ENCODE measurements at regions not wholly inside any gene's neighbourhood (a gene's known extent, or its start where the extent isn't known, plus 50 kb on each side); places are given as distances from the start of the nearest gene placed in this dataset.

GRCh38 chr12:123100882-123101281 is 50.0 kb downstream of the PITPNM2 start:
- peaks cover 2% of the 10 kb centered on the region for H3K36me3 ChIP-seq (ENCODE audit: control insufficient read depth, insufficient read depth, low read length)
- WGBS (ENCODE audit: insufficient coverage, low lambda C conversion rate) = no CpG with 5 or more reads among the region's 3 CpGs
- H3K4me1 ChIP-seq (ENCODE audit: control insufficient read depth, insufficient read depth, low read length) = no peaks in the 10 kb centered on the region
- H3K4me3 ChIP-seq (ENCODE audit: low read length) = no peak overlapping the region
- H3K9me3 ChIP-seq (ENCODE audit: control insufficient read depth, low read depth, low read length) = no peaks in the 10 kb centered on the region
- no peak for DNase-seq
- H3K27ac ChIP-seq (ENCODE audit: low read length) = no peak overlapping the region
- no peaks in the 10 kb centered on the region for H3K27me3 ChIP-seq (ENCODE audit: control insufficient read depth, insufficient read depth, low read length)

GRCh38 chr12:123100450-123100849 is 50.4 kb downstream of the PITPNM2 start:
- 100% methylated on average over 1 of the region's 9 CpGs for WGBS (ENCODE audit: insufficient coverage, low lambda C conversion rate)
- H3K9me3 ChIP-seq (ENCODE audit: control insufficient read depth, low read depth, low read length) = no peaks in the 10 kb centered on the region
- H3K27ac ChIP-seq (ENCODE audit: low read length) = no peak overlapping the region
- no peak overlapping the region for H3K4me3 ChIP-seq (ENCODE audit: low read length)
- DNase-seq = no peak
- peaks cover 2% of the 10 kb centered on the region for H3K36me3 ChIP-seq (ENCODE audit: control insufficient read depth, insufficient read depth, low read length)
- no peaks in the 10 kb centered on the region for H3K4me1 ChIP-seq (ENCODE audit: control insufficient read depth, insufficient read depth, low read length)
- H3K27me3 ChIP-seq (ENCODE audit: control insufficient read depth, insufficient read depth, low read length) = no peaks in the 10 kb centered on the region

- H3K4me3 ChIP-seq (ENCODE audit: low read length) = no peak overlapping the region
- H3K27me3 ChIP-seq (ENCODE audit: control insufficient read depth, insufficient read depth, low read length) = no peaks in the 10 kb centered on the region
- no peak overlapping the region for H3K27ac ChIP-seq (ENCODE audit: low read length)
- no peak for DNase-seq
- H3K4me1 ChIP-seq (ENCODE audit: control insufficient read depth, insufficient read depth, low read length) = peaks cover 4% of the 10 kb centered on the region
- no CpG with 5 or more reads among the region's 5 CpGs for WGBS (ENCODE audit: insufficient coverage, low lambda C conversion rate)
- H3K36me3 ChIP-seq (ENCODE audit: control insufficient read depth, insufficient read depth, low read length) = no peaks in the 10 kb centered on the region
- H3K9me3 ChIP-seq (ENCODE audit: control insufficient read depth, low read depth, low read length) = no peaks in the 10 kb centered on the region
Measured at GRCh38 chr12:123099560-123100192, 51.2 kb downstream of the PITPNM2 start.

- H3K4me1 ChIP-seq (ENCODE audit: control insufficient read depth, insufficient read depth, low read length) = peaks cover 4% of the 10 kb centered on the region
- H3K27me3 ChIP-seq (ENCODE audit: control insufficient read depth, insufficient read depth, low read length) = no peaks in the 10 kb centered on the region
- no peaks in the 10 kb centered on the region for H3K9me3 ChIP-seq (ENCODE audit: control insufficient read depth, low read depth, low read length)
- no peak overlapping the region for H3K4me3 ChIP-seq (ENCODE audit: low read length)
- no peak for DNase-seq
- no peak overlapping the region for H3K27ac ChIP-seq (ENCODE audit: low read length)
- no CpG with 5 or more reads among the region's 2 CpGs for WGBS (ENCODE audit: insufficient coverage, low lambda C conversion rate)
- no peaks in the 10 kb centered on the region for H3K36me3 ChIP-seq (ENCODE audit: control insufficient read depth, insufficient read depth, low read length)
Measured at GRCh38 chr12:123098780-123099179, 52.1 kb downstream of the PITPNM2 start.

- no CpG with 5 or more reads among the region's 12 CpGs for WGBS (ENCODE audit: insufficient coverage, low lambda C conversion rate)
- H3K4me1 ChIP-seq (ENCODE audit: control insufficient read depth, insufficient read depth, low read length) = peaks cover 4% of the 10 kb centered on the region
- H3K4me3 ChIP-seq (ENCODE audit: low read length) = no peak overlapping the region
- no peaks in the 10 kb centered on the region for H3K9me3 ChIP-seq (ENCODE audit: control insufficient read depth, low read depth, low read length)
- no peaks in the 10 kb centered on the region for H3K36me3 ChIP-seq (ENCODE audit: control insufficient read depth, insufficient read depth, low read length)
- no peaks in the 10 kb centered on the region for H3K27me3 ChIP-seq (ENCODE audit: control insufficient read depth, insufficient read depth, low read length)
- DNase-seq = no peak
- no peak overlapping the region for H3K27ac ChIP-seq (ENCODE audit: low read length)
Measured at GRCh38 chr12:123097561-123098084, 53.3 kb downstream of the PITPNM2 start.

GRCh38 chr12:123096741-123097140 is 54.1 kb downstream of the PITPNM2 start:
- Histone ChIP-seq H3K4me3 (ENCODE audit: low read length) (no peak overlapping the region), H3K9me3 (ENCODE audit: control insufficient read depth, low read depth, low read length) (no peaks in the 10 kb centered on the region), H3K4me1 (ENCODE audit: control insufficient read depth, insufficient read depth, low read length) (peaks cover 4% of the 10 kb centered on the region), H3K36me3 (ENCODE audit: control insufficient read depth, insufficient read depth, low read length) (no peaks in the 10 kb centered on the region), H3K27me3 (ENCODE audit: control insufficient read depth, insufficient read depth, low read length) (no peaks in the 10 kb centered on the region), H3K27ac (ENCODE audit: low read length) (no peak overlapping the region)
- no peak for DNase-seq
- WGBS (ENCODE audit: insufficient coverage, low lambda C conversion rate) = 100% methylated on average over 3 of the region's 5 CpGs

GRCh38 chr12:123096182-123096581 is 54.7 kb downstream of the PITPNM2 start:
- Histone ChIP-seq H3K4me3 (ENCODE audit: low read length) (no peak overlapping the region), H3K27me3 (ENCODE audit: control insufficient read depth, insufficient read depth, low read length) (no peaks in the 10 kb centered on the region), H3K4me1 (ENCODE audit: control insufficient read depth, insufficient read depth, low read length) (peaks cover 4% of the 10 kb centered on the region), H3K27ac (ENCODE audit: low read length) (no peak overlapping the region), H3K36me3 (ENCODE audit: control insufficient read depth, insufficient read depth, low read length) (no peaks in the 10 kb centered on the region), H3K9me3 (ENCODE audit: control insufficient read depth, low read depth, low read length) (no peaks in the 10 kb centered on the region)
- no peak for DNase-seq
- WGBS (ENCODE audit: insufficient coverage, low lambda C conversion rate) = 100% methylated on average over 1 of the region's 8 CpGs

- 100% methylated on average over 2 of the region's 25 CpGs for WGBS (ENCODE audit: insufficient coverage, low lambda C conversion rate)
- Histone ChIP-seq H3K4me1 (ENCODE audit: control insufficient read depth, insufficient read depth, low read length) (peaks cover 4% of the 10 kb centered on the region), H3K36me3 (ENCODE audit: control insufficient read depth, insufficient read depth, low read length) (no peaks in the 10 kb centered on the region), H3K9me3 (ENCODE audit: control insufficient read depth, low read depth, low read length) (no peaks in the 10 kb centered on the region), H3K4me3 (ENCODE audit: low read length) (no peak overlapping the region), H3K27me3 (ENCODE audit: control insufficient read depth, insufficient read depth, low read length) (no peaks in the 10 kb centered on the region), H3K27ac (ENCODE audit: low read length) (no peak overlapping the region)
- no peak for DNase-seq
Measured at GRCh38 chr12:123095078-123095881, 55.6 kb downstream of the PITPNM2 start.

GRCh38 chr12:123094349-123095077 is 56.4 kb downstream of the PITPNM2 start:
- Histone ChIP-seq H3K27ac (ENCODE audit: low read length) (no peak overlapping the region), H3K4me3 (ENCODE audit: low read length) (no peak overlapping the region), H3K4me1 (ENCODE audit: control insufficient read depth, insufficient read depth, low read length) (peaks cover 4% of the 10 kb centered on the region), H3K9me3 (ENCODE audit: control insufficient read depth, low read depth, low read length) (no peaks in the 10 kb centered on the region), H3K27me3 (ENCODE audit: control insufficient read depth, insufficient read depth, low read length) (no peaks in the 10 kb centered on the region), H3K36me3 (ENCODE audit: control insufficient read depth, insufficient read depth, low read length) (no peaks in the 10 kb centered on the region)
- no CpG with 5 or more reads among the region's 18 CpGs for WGBS (ENCODE audit: insufficient coverage, low lambda C conversion rate)
- DNase-seq = no peak

GRCh38 chr12:123092866-123093265 is 58.0 kb downstream of the PITPNM2 start:
- WGBS (ENCODE audit: insufficient coverage, low lambda C conversion rate) = 90% methylated on average over 1 of the region's 4 CpGs
- no peaks in the 10 kb centered on the region for H3K27me3 ChIP-seq (ENCODE audit: control insufficient read depth, insufficient read depth, low read length)

More at GRCh38 chr12:123092866-123093265, 58.0 kb downstream of the PITPNM2 start:
- Histone ChIP-seq H3K4me3 (ENCODE audit: low read length) (no peak overlapping the region), H3K9me3 (ENCODE audit: control insufficient read depth, low read depth, low read length) (no peaks in the 10 kb centered on the region), H3K36me3 (ENCODE audit: control insufficient read depth, insufficient read depth, low read length) (no peaks in the 10 kb centered on the region), H3K27ac (ENCODE audit: low read length) (no peak overlapping the region), H3K4me1 (ENCODE audit: control insufficient read depth, insufficient read depth, low read length) (peaks cover 4% of the 10 kb centered on the region)
- no peak for DNase-seq

All from large intestine (tissue), 3 donors.